Stimulated activated memory B cell treated with anti-CD40 and anti-IgM and Interleukin-4, amounts not matched to agents 10 μg/mL and 1 μg/mL and 100 μg/mL, for 72 hours (primary cell): ENCODE measurements at regions not wholly inside any gene's neighbourhood (a gene's known extent, or its start where the extent isn't known, plus 50 kb on each side); places are given as distances from the start of the nearest gene placed in this dataset.

Experiments used
- ATAC-seq: fragments of 150-1000 bp; cut with Tn5 transposase; 2 replicates; pipeline ENCODE4 v1.10.0; 2021
- H3K27ac Mint-ChIP-seq: one replicate; pipeline ENCODE4 v1.8.0; 2022; ENCODE audit warnings: mild to moderate bottlenecking, mixed read lengths
- H3K27me3 Mint-ChIP-seq: one replicate; pipeline ENCODE4 v1.8.0; 2022; ENCODE audit warnings: mixed read lengths
- H3K36me3 Mint-ChIP-seq: one replicate; pipeline ENCODE4 v1.8.0; 2022; ENCODE audit warnings: mixed read lengths
- H3K4me1 Mint-ChIP-seq: one replicate; pipeline ENCODE4 v1.8.0; 2022; ENCODE audit warnings: mixed read lengths
- H3K4me3 Mint-ChIP-seq: one replicate; pipeline ENCODE4 v1.8.0; 2022; ENCODE audit warnings: mild to moderate bottlenecking, moderate library complexity, mixed read lengths
- H3K9me3 Mint-ChIP-seq: one replicate; pipeline ENCODE4 v1.8.0; 2022; ENCODE audit warnings: mixed read lengths

DNA sequence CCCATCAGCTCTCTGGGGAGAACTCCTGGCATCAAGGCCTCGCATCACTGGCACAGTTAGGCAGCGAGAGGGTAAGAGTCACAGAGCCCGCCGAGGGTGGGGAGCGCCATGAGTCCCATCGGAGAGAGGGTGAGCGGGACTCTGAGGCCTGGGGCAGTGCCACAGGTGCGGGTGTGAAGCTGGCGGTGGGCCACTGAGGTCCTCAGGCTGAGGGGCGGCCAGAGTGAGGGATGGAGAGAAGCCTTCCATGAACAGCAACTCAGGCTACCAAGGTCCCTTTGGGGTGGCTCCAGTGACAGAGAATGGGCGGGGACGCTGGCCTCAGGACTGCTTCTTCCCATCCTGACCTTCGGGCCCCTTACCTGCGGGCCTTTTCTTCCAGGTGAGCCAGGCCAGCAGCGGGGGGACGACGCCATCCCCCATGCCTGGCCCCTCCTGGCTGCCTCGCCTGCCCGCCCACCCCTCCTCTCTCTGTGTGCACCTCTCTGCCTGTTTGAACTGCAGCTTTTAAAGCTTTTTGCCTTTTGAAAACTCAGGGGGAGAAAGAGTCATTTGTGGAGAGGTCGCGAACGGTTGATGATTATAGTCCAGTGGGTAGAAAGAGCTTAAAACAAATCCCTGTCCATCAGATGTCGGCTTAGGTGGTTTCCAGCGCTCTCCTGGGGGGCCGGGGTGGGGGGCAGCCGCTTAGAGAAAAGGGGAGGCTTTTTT lies 149.3 kb upstream of the GSE1 start:
- no peaks in the 10 kb centered on the region for H3K36me3 Mint-ChIP-seq
- no peak overlapping the region for H3K4me3 Mint-ChIP-seq
- no peak overlapping the region for H3K27ac Mint-ChIP-seq
- H3K9me3 Mint-ChIP-seq = no peaks in the 10 kb centered on the region
- H3K27me3 Mint-ChIP-seq = peaks cover 90% of the 10 kb centered on the region
- ATAC-seq = no peak
- H3K4me1 Mint-ChIP-seq = peaks cover 15% of the 10 kb centered on the region

DNA sequence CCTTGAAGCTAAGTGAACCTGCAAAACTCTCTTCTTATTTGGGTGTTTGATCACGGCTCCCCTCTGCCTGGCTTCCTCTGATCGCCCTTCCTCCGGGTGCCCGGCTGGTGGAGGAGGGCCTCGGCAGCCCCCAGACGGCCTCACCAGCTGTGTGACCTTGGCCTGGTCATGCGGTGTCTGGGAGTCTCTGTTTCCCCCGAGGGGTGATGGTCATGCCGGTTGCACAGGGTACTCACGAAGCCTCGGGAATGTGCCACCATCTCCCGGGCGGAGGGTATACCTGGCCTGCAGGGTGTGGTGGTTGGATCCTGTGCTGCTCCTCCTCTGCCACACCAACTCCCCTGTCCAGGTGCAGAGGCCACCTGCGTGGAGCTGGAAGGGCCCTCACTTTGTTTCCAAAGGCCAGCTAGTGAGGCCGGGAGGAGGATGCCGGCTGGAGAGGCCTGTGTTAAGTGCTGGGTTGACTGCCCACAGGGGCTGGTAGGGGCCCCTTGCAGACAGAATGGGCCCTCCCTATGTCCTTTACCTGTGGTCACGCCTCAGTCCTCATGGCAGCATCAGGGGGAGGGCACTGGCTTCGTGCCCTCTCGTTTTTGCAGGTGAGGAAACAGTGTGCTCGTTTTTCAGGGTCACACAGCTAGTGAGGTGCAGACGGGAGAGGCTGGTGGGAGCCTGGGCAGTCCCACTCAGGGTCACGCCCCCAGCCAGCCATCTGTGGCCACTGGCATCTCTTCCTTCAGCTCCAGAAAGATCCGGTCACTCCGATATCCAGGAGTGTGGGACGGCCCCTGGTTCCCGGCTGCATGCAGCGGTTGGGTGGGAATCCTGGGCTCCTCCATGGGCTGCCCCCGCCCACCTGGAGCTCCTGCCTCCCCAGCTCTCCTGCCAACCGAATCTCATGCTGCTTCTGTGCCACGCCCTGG lies 148.5 kb upstream of the GSE1 start:
- Mint-ChIP-seq H3K4me3 (no peak overlapping the region), H3K36me3 (no peaks in the 10 kb centered on the region), H3K4me1 (peaks cover 15% of the 10 kb centered on the region), H3K9me3 (no peaks in the 10 kb centered on the region), H3K27ac (no peak overlapping the region), H3K27me3 (peaks cover 88% of the 10 kb centered on the region)
- ATAC-seq = no peak

GRCh38 chr16:85465328-85466303 lies 147.5 kb upstream of the GSE1 start:
- no peak for ATAC-seq
- no peak overlapping the region for H3K27ac Mint-ChIP-seq
- peaks cover 12% of the 10 kb centered on the region for H3K4me1 Mint-ChIP-seq
- H3K9me3 Mint-ChIP-seq = no peaks in the 10 kb centered on the region
- H3K36me3 Mint-ChIP-seq = no peaks in the 10 kb centered on the region
- peaks cover 86% of the 10 kb centered on the region for H3K27me3 Mint-ChIP-seq
- H3K4me3 Mint-ChIP-seq = no peak overlapping the region

GRCh38 chr16:85466304-85466700 lies 146.8 kb upstream of the GSE1 start:
- no peaks in the 10 kb centered on the region for H3K36me3 Mint-ChIP-seq
- no peak for ATAC-seq
- no peak overlapping the region for H3K27ac Mint-ChIP-seq
- no peak overlapping the region for H3K4me3 Mint-ChIP-seq
- no peaks in the 10 kb centered on the region for H3K9me3 Mint-ChIP-seq
- peaks cover 86% of the 10 kb centered on the region for H3K27me3 Mint-ChIP-seq
- peaks cover 9% of the 10 kb centered on the region for H3K4me1 Mint-ChIP-seq

- no peak for ATAC-seq
- no peak overlapping the region for H3K27ac Mint-ChIP-seq
- no peaks in the 10 kb centered on the region for H3K9me3 Mint-ChIP-seq
- peaks cover 86% of the 10 kb centered on the region for H3K27me3 Mint-ChIP-seq
- no peak overlapping the region for H3K4me3 Mint-ChIP-seq
- H3K36me3 Mint-ChIP-seq = no peaks in the 10 kb centered on the region
- H3K4me1 Mint-ChIP-seq = peaks cover 6% of the 10 kb centered on the region
Observed at GRCh38 chr16:85466989-85467388, 146.1 kb upstream of the GSE1 start.

DNA sequence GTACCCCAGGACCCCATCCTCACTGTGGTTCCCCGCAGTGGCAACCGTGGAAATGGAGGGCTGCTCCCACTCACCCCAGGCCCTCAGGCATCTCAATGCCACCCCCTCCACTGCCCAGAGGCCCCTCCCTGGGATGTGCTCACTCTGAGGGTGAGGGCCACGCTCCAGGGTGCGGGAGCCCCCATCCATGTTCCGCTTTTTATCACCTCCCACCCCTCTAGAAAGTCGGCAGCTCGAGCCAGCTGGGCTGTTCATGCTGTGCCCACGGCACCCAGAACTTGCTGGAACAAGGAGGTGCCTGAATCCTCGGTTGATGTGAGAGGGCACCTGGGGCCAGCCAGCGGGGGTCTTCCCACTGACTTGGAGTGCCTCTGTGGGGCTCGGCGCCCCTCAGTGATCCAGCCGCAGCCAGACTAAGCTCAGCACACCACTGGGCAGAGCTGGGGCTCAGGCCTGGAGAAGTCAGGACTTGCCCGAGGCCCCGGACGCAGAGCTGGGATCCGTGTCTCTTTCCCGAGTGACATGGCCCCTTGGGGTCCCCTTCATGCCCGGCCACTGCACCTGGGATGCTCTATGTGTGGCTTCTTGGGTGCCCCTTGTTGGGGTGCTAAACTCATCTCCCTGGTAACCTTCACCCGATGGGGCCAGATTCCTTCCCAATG lies 143.1 kb upstream of the GSE1 start:
- Mint-ChIP-seq H3K9me3 (no peaks in the 10 kb centered on the region), H3K4me3 (no peak overlapping the region), H3K27ac (no peak overlapping the region), H3K36me3 (no peaks in the 10 kb centered on the region), H3K4me1 (no peaks in the 10 kb centered on the region), H3K27me3 (peaks cover 88% of the 10 kb centered on the region)
- ATAC-seq = no peak

GRCh38 chr16:85470873-85471272 lies 142.2 kb upstream of the GSE1 start:
- Mint-ChIP-seq H3K9me3 (no peaks in the 10 kb centered on the region), H3K27me3 (peaks cover 88% of the 10 kb centered on the region), H3K4me1 (no peaks in the 10 kb centered on the region), H3K36me3 (no peaks in the 10 kb centered on the region), H3K27ac (no peak overlapping the region), H3K4me3 (no peak overlapping the region)
- ATAC-seq = no peak

DNA sequence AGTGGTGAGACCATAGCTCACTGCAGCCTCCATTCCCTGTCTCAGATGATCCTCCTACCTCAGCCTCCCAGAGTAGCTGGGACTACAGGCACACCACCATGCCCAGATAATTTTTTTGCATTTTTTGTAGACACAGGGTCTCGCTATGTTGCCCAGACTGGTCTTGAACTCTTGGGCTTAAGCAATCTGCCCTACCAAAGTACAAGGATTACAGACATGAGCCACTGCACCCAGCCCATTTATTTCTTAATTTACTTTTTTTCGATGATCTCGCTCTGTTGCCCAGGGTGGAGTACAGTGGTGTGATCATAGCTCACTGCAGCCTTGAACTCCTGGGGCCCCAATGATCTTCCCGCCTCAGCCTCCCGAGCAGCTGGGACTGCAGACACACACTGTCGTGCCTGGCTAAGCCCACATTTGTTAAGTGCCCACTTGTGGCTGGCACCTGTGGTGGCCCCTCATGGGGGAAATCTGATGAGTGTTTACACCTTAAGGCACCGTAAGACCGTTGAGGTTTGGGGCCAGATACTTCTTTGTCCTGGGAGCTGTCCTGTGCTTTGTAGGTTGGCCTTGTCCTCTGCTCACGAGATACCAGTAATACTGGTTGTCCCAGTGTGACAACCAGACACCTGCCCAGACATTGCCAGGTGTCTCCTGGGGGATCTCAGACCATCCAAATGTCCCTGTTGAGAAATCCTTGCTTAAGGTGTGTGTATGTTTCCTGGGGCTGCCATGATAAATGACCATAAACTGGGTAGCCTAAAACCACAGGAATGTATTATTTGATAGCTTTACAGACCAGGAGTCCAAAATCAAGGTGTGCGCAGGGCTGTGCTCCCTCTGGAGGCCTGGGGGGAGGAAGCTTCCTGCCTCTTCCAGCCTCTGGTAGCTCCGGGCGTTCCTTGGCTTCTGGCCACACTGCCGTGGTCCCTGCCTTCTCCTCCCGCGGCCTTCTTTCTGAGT lies 141.4 kb upstream of the GSE1 start:
- peaks cover 80% of the 10 kb centered on the region for H3K27me3 Mint-ChIP-seq
- H3K27ac Mint-ChIP-seq = no peak overlapping the region
- no peak overlapping the region for H3K4me3 Mint-ChIP-seq
- no peaks in the 10 kb centered on the region for H3K36me3 Mint-ChIP-seq
- no peaks in the 10 kb centered on the region for H3K4me1 Mint-ChIP-seq
- no peak for ATAC-seq
- no peaks in the 10 kb centered on the region for H3K9me3 Mint-ChIP-seq

- ATAC-seq = no peak
- no peaks in the 10 kb centered on the region for H3K9me3 Mint-ChIP-seq
- H3K36me3 Mint-ChIP-seq = no peaks in the 10 kb centered on the region
- peaks cover 72% of the 10 kb centered on the region for H3K27me3 Mint-ChIP-seq
- no peak overlapping the region for H3K27ac Mint-ChIP-seq
- H3K4me1 Mint-ChIP-seq = no peaks in the 10 kb centered on the region
- H3K4me3 Mint-ChIP-seq = no peak overlapping the region
Observed at GRCh38 chr16:85472514-85472913, 140.6 kb upstream of the GSE1 start.

GRCh38 chr16:85473323-85473722 lies 139.8 kb upstream of the GSE1 start:
- Mint-ChIP-seq H3K36me3 (no peaks in the 10 kb centered on the region), H3K4me3 (no peak overlapping the region), H3K27me3 (peaks cover 78% of the 10 kb centered on the region), H3K9me3 (no peaks in the 10 kb centered on the region), H3K27ac (no peak overlapping the region), H3K4me1 (no peaks in the 10 kb centered on the region)
- no peak for ATAC-seq

DNA sequence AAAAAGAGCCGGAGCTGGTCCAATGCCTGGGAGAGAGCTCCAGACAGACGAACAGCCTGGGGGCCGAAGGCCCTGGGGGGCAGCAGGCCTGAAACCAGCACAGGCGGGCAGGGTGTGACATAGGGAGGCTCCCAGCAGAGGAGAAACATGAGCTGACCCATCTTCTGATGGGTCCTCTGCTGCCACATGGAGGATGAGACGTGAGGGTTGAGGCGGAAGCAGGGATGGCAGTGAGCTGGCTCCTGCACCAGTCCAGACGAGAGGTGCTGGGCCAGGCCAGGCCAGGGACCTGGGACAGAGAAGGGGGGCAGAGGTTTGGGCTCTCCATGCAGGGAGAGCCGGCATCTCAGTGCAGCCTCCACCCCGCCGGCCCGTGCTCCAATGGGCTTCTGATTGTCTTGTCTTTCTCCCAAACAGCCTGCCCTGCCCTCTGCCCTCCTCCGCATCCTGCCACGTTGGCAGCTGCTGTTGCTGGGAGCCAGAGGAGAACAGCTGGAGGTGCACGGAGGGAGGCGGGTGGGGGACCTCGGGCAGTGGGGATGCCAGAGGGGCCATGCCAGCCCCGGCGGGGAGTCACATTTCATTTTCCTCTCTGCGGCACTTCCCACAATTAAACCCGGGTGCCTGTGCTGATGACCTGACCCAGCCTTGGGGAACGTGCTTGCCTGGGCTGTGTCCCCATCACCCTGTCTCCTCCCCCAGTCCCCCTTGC lies 139.1 kb upstream of the GSE1 start:
- Mint-ChIP-seq H3K9me3 (no peaks in the 10 kb centered on the region), H3K4me1 (no peaks in the 10 kb centered on the region), H3K4me3 (no peak overlapping the region), H3K36me3 (no peaks in the 10 kb centered on the region), H3K27me3 (peaks cover 75% of the 10 kb centered on the region), H3K27ac (no peak overlapping the region)
- peak; percentile 10 for ATAC-seq

GRCh38 chr16:85474621-85475217 lies 138.4 kb upstream of the GSE1 start:
- Mint-ChIP-seq H3K4me1 (peaks cover 2% of the 10 kb centered on the region), H3K9me3 (no peaks in the 10 kb centered on the region), H3K4me3 (no peak overlapping the region), H3K36me3 (no peaks in the 10 kb centered on the region), H3K27me3 (peaks cover 71% of the 10 kb centered on the region), H3K27ac (no peak overlapping the region)
- ATAC-seq = no peak

GRCh38 chr16:85475233-85475632 lies 137.9 kb upstream of the GSE1 start:
- peaks cover 7% of the 10 kb centered on the region for H3K4me1 Mint-ChIP-seq
- H3K9me3 Mint-ChIP-seq = no peaks in the 10 kb centered on the region
- H3K36me3 Mint-ChIP-seq = no peaks in the 10 kb centered on the region
- no peak overlapping the region for H3K27ac Mint-ChIP-seq
- H3K4me3 Mint-ChIP-seq = no peak overlapping the region
- peaks cover 68% of the 10 kb centered on the region for H3K27me3 Mint-ChIP-seq
- ATAC-seq = no peak
